Peyer's patch (tissue), 4 donors: ENCODE measurements at regions not wholly inside any gene's neighbourhood (a gene's known extent, or its start where the extent isn't known, plus 50 kb on each side); places are given as distances from the start of the nearest gene placed in this dataset.

Experiments used
- POLR2A ChIP-seq, 2 donors: fragments of 450-650 bp; IDR thresholded peaks; one replicate each; pipeline ENCODE4 v1.5.1; 2017; ENCODE audit warnings: antibody characterized with exemption in 2 of 2, mild to moderate bottlenecking in 2 of 2, moderate library complexity in 2 of 2
- TF ChIP-seq, protein P1 (sequence below), 6 experiments: fragments of 450-650 bp in 4 of 6; fragments of 200-600 bp in 2 of 6; sonication (generic) in 1 of 6; IDR thresholded peaks; one replicate each; pipeline ENCODE4 v1.5.1; 2017 to 2019; ENCODE audit warnings: antibody characterized with exemption in 6 of 6, mild to moderate bottlenecking in 3 of 6, moderate library complexity in 1 of 6

DNA sequence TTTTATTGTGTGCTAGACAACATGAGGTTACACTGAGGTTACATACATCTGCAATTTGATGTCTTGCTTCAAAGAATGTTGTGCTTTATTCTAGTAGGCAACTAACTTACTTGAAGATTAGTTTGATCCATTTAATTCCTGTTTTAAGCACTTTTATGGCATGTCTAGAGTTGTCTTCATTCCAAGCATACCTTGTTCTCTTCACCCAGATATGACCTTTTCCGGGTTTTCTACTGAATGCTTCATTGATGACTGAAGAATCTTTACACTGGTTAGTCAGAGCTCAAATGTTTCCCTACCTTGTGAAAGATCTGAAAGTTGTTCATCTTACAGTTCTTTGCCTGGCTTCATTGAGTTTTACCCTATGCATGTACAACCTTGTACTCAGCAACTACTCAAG is 274.0 kb upstream of the KITLG start:
- TF ChIP-seq, protein P1, sequence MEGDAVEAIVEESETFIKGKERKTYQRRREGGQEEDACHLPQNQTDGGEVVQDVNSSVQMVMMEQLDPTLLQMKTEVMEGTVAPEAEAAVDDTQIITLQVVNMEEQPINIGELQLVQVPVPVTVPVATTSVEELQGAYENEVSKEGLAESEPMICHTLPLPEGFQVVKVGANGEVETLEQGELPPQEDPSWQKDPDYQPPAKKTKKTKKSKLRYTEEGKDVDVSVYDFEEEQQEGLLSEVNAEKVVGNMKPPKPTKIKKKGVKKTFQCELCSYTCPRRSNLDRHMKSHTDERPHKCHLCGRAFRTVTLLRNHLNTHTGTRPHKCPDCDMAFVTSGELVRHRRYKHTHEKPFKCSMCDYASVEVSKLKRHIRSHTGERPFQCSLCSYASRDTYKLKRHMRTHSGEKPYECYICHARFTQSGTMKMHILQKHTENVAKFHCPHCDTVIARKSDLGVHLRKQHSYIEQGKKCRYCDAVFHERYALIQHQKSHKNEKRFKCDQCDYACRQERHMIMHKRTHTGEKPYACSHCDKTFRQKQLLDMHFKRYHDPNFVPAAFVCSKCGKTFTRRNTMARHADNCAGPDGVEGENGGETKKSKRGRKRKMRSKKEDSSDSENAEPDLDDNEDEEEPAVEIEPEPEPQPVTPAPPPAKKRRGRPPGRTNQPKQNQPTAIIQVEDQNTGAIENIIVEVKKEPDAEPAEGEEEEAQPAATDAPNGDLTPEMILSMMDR (IDR thresholded peaks at IDR 0.05) = no peak
- TF ChIP-seq POLR2A (IDR thresholded peaks at IDR 0.05) = no peak
